ENCODE measurements at regions not wholly inside any gene's neighbourhood (a gene's known extent, or its start where the extent isn't known, plus 50 kb on each side); places are given as distances from the start of the nearest gene placed in this dataset.

- TF ChIP-seq SUZ12 (IDR thresholded peaks at IDR 0.05) (no peak), ARNT (IDR thresholded peaks at IDR 0.05) (no peak), HDGF (IDR thresholded peaks at IDR 0.05; ENCODE audit: borderline replicate concordance) (no peak), FOXM1 (IDR thresholded peaks at IDR 0.05; ENCODE audit: borderline replicate concordance) (no peak), NFRKB (IDR thresholded peaks at IDR 0.05) (no peak), CTBP1 (IDR thresholded peaks at IDR 0.05; ENCODE audit: borderline replicate concordance) (no peak), SP1 (IDR thresholded peaks at IDR 0.05) (no peak), FOXK2 (IDR thresholded peaks at IDR 0.05) (no peak)
These were observed 63.7 kb upstream of the SMAD6 start for GRCh38 chr15:66638377-66638776.

All from HEK293T (cell line).